Sigmoid colon (tissue), 6 donors: ENCODE measurements at regions not wholly inside any gene's neighbourhood (a gene's known extent, or its start where the extent isn't known, plus 50 kb on each side); places are given as distances from the start of the nearest gene placed in this dataset.

Experiments used
- DNase-seq: peaks from one replicate; pipeline ENCODE4 v3.0.0-alpha.2; 2019
- H3K27ac ChIP-seq, 4 donors: fragments of 200-600 bp; sonication (generic); one replicate each; pipeline ENCODE4 v1.5.1; 2016 to 2019; ENCODE audit warnings: mild to moderate bottlenecking in 1 of 4
- H3K27me3 ChIP-seq, 3 donors: fragments of 200-600 bp; sonication (generic); one replicate each; pipeline ENCODE4 v1.5.1; 2019; ENCODE audit warnings: mild to moderate bottlenecking in 1 of 3
- H3K36me3 ChIP-seq, 4 donors: fragments of 200-600 bp; sonication (generic); one replicate each; pipeline ENCODE4 v1.5.1; 2016 to 2019
- H3K4me1 ChIP-seq, 4 donors: fragments of 200-600 bp; sonication (generic); one replicate each; pipeline ENCODE4 v1.5.1; 2017 to 2019
- H3K4me3 ChIP-seq, 4 donors: fragments of 200-600 bp; sonication (generic); one replicate each; pipeline ENCODE4 v1.5.1; 2017 to 2019; ENCODE audit warnings: mild to moderate bottlenecking in 2 of 4, moderate library complexity in 1 of 4
- H3K9me3 ChIP-seq, 4 donors: fragments of 200-600 bp in 3 of 4; sonication (generic) in 3 of 4; one replicate each; pipeline versions ENCODE4 v1.5.1 to v1.6.1; 2013 to 2019
- CTCF ChIP-seq, 4 experiments: fragments of 450-650 bp in 3 of 4; fragments of 200-600 bp in 1 of 4; IDR thresholded peaks; one replicate each; pipeline ENCODE4 v1.5.1; 2016 to 2019; ENCODE audit warnings: antibody characterized with exemption in 4 of 4, mild to moderate bottlenecking in 3 of 4, moderate library complexity in 2 of 4
- EP300 ChIP-seq, 4 donors: sonication (generic); formaldehyde crosslinking; IDR thresholded peaks; one replicate each; pipeline ENCODE4 v1.6.1; 2017; ENCODE audit warnings: antibody characterized with exemption in 4 of 4
- POLR2A ChIP-seq, 2 donors: fragments of 450-650 bp; IDR thresholded peaks; one replicate each; pipeline ENCODE4 v1.6.1; 2016; ENCODE audit warnings: antibody characterized with exemption in 2 of 2, mild to moderate bottlenecking in 2 of 2, moderate library complexity in 2 of 2
- POLR2AphosphoS5 ChIP-seq, 4 donors: sonication (generic); formaldehyde crosslinking; IDR thresholded peaks; one replicate each; pipeline ENCODE4 v1.6.1; 2017; ENCODE audit warnings: antibody characterized with exemption in 4 of 4
- WGBS, 2 donors: extraction: QIAGEN DNeasy Blood & Tissue Kit; methylation state at CpG; one replicate each; pipeline ENCODE4 v1.1.7; 2013; 5-methylcytosine and 5-hydroxymethylcytosine counted together
- intact Hi-C: fragments of 100-400 bp; cut with DNase I; formaldehyde crosslinking; loops from one replicate; pipeline ENCODE4 v1.15.1; 2023
- donor health status: healthy with polysubstance abuse.
- donor health status: healthy.

DNA sequence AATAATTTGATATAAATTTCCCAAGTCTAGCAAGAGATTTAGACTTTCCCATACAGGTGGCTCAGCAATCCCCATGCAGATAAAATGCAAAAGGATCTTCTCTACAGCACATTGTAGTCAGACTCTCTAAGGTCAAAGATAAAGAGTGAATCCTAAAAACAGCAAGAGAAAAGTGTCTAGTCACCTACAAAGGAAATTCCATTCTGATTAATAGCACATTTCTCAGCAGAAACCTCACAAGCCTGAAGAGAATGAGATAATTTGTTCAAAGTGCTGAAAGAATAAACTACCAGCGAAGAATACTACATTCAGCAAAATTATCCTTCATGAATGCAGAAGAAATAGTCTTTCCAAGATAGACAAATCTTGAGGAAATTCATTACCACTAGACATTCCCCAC is 493.3 kb downstream of the PRELID2 start:
- intact Hi-C loops = no loop called here
- Histone ChIP-seq H3K4me1 (peaks cover 0 to 17% (median 3%) of the 10 kb centered on the region in 4 donors), H3K36me3 (no peaks in the 10 kb centered on the region), H3K9me3 (no peaks in the 10 kb centered on the region), H3K27ac (no peak overlapping the region), H3K27me3 (no peaks in the 10 kb centered on the region), H3K4me3 (no peak overlapping the region)
- TF ChIP-seq POLR2A (IDR thresholded peaks at IDR 0.05) (no peak), POLR2AphosphoS5 (IDR thresholded peaks at IDR 0.05) (no peak), EP300 (IDR thresholded peaks at IDR 0.05) (no peak), CTCF (IDR thresholded peaks at IDR 0.05) (no peak)
- WGBS, 2 donors = 85 to 90% methylated on average over 1 of the region's 1 CpG
- DNase-seq = no peak

DNA sequence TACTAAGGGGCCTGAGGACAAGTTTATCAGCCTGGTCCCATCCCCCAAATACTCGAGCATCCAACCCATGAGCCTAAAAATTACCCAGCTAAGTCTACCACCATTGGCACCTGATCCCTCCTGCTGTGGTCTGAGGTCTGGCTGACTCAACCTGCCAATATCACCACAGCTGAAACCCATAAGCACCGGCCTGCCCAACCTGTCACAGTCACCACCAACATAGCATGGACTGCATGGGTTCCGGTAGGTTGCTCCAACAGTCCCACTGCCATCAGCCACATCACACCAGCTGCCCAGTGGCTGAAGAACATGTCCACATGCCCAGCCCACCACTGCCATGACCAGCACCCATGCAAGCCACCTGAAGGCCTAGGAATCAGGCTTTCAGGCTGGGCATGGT is 495.0 kb downstream of the PRELID2 start:
- Histone ChIP-seq H3K4me3 (no peak overlapping the region), H3K4me1 (no peaks in the 10 kb centered on the region), H3K27ac (no peak overlapping the region), H3K36me3 (no peaks in the 10 kb centered on the region), H3K27me3 (no peaks in the 10 kb centered on the region), H3K9me3 (no peaks in the 10 kb centered on the region)
- DNase-seq = no peak
- intact Hi-C loops = no loop called here
- WGBS, 2 donors = 93 to 94% methylated on average over 3 of the region's 3 CpGs
- TF ChIP-seq POLR2A (IDR thresholded peaks at IDR 0.05) (no peak), POLR2AphosphoS5 (IDR thresholded peaks at IDR 0.05) (no peak), CTCF (IDR thresholded peaks at IDR 0.05) (no peak), EP300 (IDR thresholded peaks at IDR 0.05) (no peak)

- Histone ChIP-seq H3K36me3 (no peaks in the 10 kb centered on the region), H3K27ac (no peak overlapping the region), H3K9me3 (peaks cover 0 to 2% (median 0%) of the 10 kb centered on the region in 4 donors), H3K4me1 (no peaks in the 10 kb centered on the region), H3K4me3 (no peak overlapping the region), H3K27me3 (no peaks in the 10 kb centered on the region)
- TF ChIP-seq POLR2A (IDR thresholded peaks at IDR 0.05) (no peak), POLR2AphosphoS5 (IDR thresholded peaks at IDR 0.05) (no peak), CTCF (IDR thresholded peaks at IDR 0.05) (no peak), EP300 (IDR thresholded peaks at IDR 0.05) (no peak)
- intact Hi-C loops = no loop called here
- no peak for DNase-seq
These were observed 510.2 kb downstream of the PRELID2 start for GRCh38 chr5:145324767-145325479.

DNA sequence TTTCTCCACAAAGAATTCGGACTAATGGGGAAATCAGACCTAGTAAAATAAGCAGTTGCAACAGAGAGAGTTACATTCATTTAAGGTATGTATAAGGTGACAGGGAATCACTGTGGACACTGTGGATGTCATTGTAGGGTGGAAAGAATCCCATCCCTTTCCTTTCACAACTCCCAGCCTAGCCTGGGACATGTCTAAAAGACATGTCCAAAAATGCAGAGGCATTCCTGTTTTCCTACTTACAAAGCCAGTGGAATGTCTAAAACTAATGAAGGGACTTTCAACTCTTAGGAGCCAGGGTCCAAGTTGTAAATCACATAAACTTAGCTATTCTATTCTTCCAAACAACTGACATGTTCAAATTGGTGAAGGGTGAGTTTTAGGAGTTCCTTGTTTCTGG is 511.0 kb downstream of the PRELID2 start:
- H3K27me3 ChIP-seq = no peaks in the 10 kb centered on the region
- no peak overlapping the region for H3K4me3 ChIP-seq
- H3K36me3 ChIP-seq = no peaks in the 10 kb centered on the region
- no peaks in the 10 kb centered on the region for H3K4me1 ChIP-seq
- H3K9me3 ChIP-seq = peaks cover 0 to 2% (median 0%) of the 10 kb centered on the region in 4 donors
- H3K27ac ChIP-seq = no peak overlapping the region
- no peak for DNase-seq
- TF ChIP-seq CTCF (IDR thresholded peaks at IDR 0.05) = no peak
- no peak for TF ChIP-seq EP300 (IDR thresholded peaks at IDR 0.05)
- no peak for TF ChIP-seq POLR2AphosphoS5 (IDR thresholded peaks at IDR 0.05)
- no peak for TF ChIP-seq POLR2A (IDR thresholded peaks at IDR 0.05)
- 79 to 91% methylated on average over 1 of the region's 1 CpG for WGBS, 2 donors
- intact Hi-C loops = no loop called here

- Histone ChIP-seq H3K27ac (no peak overlapping the region), H3K4me3 (no peak overlapping the region), H3K36me3 (no peaks in the 10 kb centered on the region), H3K9me3 (no peaks in the 10 kb centered on the region), H3K27me3 (no peaks in the 10 kb centered on the region), H3K4me1 (no peaks in the 10 kb centered on the region)
- intact Hi-C loops = no loop called here
- WGBS, 2 donors = 40 to 78% methylated on average over 2 of the region's 2 CpGs
- no peak for DNase-seq
- TF ChIP-seq POLR2AphosphoS5 (IDR thresholded peaks at IDR 0.05) (no peak), CTCF (IDR thresholded peaks at IDR 0.05) (no peak), POLR2A (IDR thresholded peaks at IDR 0.05) (no peak), EP300 (IDR thresholded peaks at IDR 0.05) (no peak)
These were observed 518.9 kb downstream of the PRELID2 start for GRCh38 chr5:145316282-145316681.
